CD4-positive, alpha-beta T cell treated with Interleukin-15 for 4 hours (primary cell): ENCODE measurements at regions not wholly inside any gene's neighbourhood (a gene's known extent, or its start where the extent isn't known, plus 50 kb on each side); places are given as distances from the start of the nearest gene placed in this dataset.
"Not testable (repeated sequence)": the region's sequence is repeated elsewhere in the genome, so short reads cannot be mapped to it uniquely, and the experiment has no call there.

Experiments used
- DNase-seq: peaks from one replicate; pipeline ENCODE4 v3.0.0-alpha.2; 2020; ENCODE audit warnings: low spot score

DNA sequence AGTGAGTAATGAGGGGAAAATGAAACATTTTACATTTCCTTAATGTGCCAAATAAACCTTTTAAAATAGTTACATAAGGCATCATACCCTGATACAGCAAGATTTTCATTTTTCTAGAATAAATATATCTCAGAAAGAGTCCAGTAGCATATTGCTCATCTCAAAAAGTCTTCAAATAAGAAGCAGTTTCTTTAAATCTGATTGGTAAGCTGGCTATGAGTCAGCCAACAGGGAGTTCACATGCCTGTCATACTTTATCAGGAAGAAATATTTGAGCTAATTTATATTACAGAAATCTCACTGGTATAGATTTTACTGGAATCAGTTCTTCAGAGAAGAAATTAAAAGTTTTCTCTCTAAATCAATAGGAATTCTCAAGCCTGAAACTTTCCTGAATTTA, 258.1 kb downstream of the C11orf87 start:
- no peak for DNase-seq

DNA sequence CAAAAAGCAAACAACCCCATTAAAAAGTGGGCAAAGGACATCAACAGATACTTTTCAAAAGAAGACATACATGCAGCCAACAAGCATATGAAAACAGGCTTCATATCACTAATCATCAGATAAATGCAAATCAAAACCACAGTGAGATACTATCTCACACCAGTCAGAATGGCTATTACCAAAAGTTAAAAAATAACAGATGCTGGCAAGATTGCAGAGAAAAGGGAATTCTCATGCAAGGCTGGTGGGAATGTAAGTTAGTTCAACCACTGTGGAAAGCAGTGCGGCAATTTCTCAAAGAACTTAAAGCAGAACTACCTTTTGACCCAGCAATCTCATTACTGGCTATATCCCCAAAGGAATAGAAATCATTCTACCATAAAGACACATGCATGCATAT, 260.8 kb downstream of the C11orf87 start:
- DNase-seq = not testable (repeated sequence)

DNA sequence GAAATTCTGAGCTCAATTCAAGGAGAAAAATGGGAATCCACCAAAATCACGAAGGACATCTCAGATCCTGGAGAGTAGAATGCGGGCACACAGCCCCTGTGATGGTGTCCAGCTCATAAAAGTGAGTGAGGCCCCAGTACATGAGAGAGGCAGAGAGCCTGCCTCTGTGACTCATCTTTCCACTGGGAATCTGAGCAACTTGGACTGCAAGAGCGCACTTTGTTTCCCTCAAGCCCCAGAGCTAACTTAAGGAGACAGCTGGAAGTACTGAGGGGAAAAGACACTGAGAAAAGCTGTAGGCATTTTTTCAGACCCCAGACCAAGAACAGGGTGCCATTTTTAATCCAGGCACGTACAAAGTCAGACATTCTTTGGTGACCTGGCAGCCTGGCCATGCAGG, 273.7 kb downstream of the C11orf87 start:
- no peak for DNase-seq

DNA sequence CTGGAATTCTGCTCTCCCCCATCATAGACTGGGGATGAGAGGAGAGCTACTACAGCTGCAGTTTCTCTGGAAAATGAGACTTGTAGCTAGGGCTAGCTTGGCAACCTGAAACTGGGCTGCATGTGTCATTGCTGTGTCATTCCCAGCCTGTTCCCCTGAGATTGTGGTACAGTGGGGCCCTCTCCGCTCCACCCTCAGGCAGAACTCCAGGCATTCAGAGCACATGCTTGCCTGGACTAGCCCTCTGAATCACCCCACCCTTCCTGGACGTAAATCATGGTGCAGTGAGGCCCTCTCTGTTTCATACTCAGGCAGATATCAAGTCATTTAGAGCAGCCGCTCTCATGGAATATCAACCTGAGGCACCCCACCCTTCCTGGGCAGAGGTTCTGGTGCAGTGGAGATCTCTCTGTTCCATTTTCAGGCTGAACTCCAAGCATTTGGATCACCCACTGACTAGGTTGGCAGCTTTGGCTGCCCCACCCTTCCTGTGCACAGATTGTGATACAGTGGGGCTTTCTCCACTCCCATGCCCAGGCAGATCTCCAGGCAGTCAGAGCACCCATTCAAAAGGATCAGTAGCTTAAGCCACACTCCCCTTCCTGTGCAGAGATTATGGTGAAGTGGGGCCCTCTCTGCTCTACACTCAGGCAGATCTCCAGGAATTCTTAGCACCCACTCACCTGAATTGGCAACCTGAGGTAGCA, 274.4 kb downstream of the C11orf87 start:
- no peak for DNase-seq

DNA sequence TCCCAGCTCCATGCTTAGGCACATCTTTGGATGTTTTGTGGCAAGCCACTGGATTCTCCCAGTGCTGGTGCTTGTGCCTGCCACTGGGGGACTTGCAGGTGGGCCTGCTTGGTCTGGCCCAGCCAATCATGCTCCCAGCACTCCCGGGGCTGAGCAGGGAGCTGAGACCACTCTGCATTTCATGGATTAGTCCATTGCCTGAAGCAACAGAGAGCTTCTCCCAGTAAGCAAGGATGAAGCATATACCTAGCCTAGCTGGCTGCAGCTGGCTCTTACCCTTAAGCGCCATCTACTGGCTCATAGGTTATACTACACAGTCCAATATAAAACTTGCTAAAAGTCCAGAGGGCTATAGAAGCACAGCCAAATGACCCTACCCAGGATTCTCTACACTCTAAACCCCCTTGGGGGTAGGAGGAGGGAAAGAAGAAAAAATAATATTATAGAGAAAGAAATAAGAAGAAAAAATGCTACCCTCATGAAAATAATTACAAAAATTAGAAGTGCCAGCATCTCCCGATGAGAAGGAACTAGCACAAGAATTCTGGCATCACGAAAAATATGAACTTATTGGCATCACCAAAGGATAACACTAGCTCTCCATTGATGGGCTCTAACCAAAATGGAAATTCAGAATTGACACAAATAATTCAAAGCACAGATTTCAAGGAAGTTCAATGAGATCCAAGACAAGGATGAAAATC, 275.3 kb downstream of the C11orf87 start:
- no peak for DNase-seq

DNA sequence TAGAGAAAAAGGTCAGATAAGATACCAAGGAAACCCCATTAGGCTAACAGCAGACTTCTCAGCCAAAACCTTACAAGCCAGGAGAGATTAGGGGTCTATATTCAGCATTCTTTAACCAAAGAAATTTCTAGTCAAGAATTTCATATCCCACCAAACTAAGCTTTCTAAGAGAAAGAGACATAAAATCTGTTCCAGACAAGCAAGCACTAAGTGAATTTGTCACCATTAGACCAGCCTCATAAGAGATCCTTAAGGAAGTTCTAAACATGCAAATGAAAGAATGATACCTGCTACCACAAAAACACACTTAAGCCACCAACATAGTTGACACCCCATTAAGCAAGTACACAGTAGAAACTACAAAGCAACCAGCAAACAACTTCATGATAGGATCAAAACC, 276.2 kb downstream of the C11orf87 start:
- no peak for DNase-seq

DNA sequence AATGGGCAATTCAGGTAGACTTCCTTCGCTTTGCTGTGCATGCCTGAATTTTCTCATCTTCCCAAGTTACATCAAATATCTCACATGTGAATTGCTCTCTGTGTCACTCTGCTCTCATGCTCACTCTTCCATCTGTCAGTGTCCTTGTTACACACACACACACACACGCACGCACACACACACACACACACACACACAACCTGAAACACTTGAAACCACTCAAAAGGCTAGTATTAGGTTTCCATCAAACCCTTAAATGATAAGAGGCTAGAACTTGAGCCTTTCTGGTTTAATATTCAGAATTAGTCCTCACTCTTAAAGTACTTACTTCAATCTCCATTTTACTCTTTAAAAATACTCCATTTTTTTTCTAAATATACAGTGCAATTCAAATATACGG, 282.4 kb downstream of the C11orf87 start:
- no peak for DNase-seq

DNA sequence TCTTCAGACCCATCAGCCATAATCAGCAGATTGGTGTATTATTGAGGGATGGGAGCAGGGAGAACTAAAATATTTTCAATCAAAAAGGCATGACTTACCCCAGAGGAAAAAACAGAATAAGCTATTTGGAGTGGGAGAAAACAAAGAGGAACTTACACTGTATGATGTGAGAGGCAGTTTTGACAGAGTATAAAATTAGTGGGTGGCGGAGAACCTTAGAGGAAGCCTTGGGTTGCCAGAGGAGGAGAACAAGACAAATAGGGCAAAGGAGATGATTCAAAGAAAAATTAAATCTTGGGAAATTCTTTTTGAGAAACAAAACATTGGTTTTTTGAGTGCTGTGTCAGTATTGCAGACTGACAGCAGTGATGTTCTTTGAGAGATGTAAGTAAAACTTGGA, 285.0 kb downstream of the C11orf87 start:
- no peak for DNase-seq

DNA sequence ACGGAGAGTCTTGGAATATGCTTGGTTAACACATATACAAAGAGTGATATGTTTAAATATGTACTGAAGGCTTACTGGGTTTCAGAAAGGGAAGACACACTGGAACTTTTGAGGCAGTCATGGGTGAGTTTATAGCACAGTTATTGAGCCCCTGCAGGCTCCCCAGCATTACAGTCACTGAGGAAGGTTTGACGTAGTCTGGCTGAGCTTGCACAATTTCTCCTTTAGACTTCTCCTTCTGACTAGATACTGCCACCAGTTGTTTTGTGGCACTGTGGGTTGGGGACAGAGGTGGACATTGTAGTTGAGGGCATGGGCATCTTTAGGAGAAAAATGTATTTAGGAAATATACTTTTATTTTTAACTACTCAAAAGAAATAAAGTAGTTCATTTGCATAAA, 285.4 kb downstream of the C11orf87 start:
- DNase-seq = no peak

DNA sequence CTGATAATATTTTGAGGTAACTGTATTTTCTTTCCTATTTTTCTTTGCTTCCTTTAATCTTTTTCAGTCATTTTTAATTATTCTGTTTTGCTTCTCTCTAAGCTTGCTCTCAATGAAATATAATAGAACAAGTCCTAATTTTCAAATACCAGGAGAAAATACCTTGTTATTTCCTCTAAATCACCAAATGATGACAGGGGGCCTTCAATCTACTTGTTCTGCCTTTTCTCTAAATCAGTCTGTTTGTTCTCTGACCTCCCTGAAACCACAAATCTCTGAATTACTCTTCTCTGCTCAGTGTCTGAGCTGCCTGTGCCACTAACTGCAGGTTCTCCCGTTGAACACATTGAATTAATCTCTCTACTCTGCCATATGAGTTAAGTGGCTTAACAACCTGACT, 286.2 kb downstream of the C11orf87 start:
- DNase-seq = no peak

DNA sequence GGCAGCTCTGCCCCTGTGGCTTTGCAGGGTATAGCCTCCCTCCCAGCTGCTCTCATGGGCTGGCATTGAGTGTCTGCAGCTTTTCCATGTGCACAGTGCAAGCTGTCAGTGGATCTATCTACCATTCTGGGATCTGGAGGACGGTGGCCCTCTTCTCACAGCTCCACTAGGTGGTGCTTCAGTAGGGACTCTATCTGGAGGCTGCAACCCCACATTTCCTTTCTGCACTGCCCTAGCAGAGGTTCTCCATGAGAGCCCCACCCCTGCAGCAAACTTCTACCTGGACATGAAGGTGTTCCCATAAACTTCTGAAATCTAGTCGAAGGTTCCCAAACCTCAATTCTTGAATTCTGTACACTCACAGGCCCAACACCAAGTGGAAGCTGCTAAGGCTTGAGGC, 292.5 kb downstream of the C11orf87 start:
- DNase-seq = not testable (repeated sequence)

DNA sequence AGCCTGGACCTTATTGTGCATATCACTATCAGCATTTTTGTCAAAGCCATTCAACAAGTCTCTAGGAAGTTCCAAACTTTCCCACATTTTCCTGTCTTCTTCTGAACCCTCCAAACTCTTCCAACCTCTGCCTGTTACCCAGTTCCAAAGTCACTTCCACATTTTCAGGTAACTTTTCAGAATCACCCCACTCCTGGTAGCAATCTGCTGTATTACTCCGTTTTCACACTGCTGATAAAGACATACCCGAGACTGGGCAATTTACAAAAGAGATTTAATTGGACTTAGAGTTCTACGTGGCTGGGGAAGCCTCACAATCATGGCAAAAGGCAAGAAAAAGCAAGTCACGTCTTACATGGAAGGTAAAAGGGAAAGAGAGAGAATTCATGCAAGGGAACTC, 293.4 kb downstream of the C11orf87 start:
- not testable (repeated sequence) for DNase-seq

DNA sequence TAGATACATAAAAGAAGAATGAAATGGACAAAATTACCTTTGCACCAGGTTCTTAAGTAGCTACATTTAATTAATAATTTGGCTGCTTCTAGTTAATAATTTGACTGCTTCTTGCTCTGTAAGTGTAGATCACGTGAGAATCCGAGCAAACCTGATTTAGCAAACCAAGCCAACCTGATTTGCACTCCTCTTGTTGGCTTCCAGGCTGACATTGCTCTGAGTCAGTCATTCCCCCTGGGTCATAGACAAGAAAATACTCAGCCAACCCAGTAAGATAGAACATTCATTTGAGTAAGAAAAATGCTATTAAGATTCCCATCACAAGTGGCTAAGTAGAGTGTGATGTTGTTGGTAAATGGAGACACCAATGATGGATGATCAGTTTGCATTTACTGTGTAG, 304.1 kb downstream of the C11orf87 start:
- DNase-seq = no peak

DNA sequence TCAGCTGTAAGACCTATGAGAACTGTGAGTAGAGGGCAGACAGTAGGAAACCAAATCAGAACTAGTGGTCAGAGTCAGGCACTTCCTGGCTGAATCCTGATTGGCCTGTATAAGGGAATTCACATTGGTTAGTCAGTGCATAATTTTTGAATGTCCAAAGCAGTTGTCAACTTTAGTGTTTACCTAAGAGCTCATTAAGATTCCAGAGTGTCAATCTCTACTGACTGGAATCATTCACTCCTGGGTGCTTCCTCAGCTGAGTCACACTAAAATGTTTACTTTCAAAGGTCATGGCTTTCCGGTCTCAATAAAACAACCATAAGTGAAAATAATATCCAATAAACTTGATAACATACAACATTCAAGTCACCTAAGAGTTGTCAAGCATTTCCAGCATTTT, 306.1 kb downstream of the C11orf87 start:
- no peak for DNase-seq

DNA sequence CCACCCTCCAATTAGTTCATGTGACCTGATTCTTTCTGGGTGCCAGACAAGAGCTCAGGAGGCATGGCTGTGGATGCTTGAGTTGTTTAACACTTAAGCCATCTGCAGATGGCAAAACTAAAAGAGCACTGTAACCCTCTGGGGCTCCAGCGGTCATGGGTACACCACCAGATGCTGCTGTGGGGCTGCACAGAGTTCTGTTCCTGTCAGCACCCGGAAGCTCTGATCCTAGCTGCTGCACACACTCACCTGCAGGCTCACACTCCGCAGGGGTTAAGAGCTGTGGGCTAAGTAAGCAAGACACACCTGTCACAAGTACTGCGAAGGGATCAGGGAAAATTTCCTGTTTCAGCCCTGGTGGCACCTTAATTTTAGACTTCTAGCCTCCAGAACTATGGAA, 307.8 kb downstream of the C11orf87 start:
- DNase-seq = no peak

DNA sequence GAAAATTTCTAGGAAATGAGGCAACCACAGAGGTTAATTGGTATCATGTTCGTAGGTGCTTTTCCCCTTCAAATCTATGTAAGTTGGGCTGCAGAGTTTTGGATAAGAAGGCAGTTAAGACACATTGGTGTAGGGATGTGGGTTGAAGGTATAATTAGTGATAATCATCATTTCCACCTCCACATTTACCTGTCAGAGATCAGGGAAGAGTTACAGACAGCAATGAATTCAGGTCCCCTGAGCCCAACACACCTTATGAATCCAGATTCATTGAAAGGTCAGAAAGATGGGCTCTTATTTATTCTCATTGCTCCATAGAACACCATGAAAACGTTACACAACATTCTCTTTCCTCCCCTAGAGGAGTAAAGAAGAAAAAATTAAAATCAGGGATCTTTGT, 308.7 kb downstream of the C11orf87 start:
- DNase-seq = no peak

DNA sequence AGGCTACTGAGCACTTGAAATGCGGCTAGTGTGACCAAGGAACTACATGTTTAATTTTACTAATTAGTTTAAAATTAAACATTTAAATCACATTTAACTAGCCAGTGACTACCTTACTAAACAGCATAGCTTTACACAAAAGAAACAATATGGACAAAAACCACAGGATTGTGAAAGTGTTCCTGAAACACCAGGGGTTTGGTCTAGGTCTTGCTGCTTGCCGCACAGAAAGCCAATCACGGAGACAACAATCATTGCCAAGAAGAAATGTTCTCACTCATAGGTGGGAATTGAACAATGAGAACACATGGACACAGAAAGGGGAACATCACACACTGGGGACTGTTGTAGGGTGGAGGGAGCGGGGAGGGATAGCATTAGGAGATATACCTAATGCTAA, 309.5 kb downstream of the C11orf87 start:
- DNase-seq = no peak

DNA sequence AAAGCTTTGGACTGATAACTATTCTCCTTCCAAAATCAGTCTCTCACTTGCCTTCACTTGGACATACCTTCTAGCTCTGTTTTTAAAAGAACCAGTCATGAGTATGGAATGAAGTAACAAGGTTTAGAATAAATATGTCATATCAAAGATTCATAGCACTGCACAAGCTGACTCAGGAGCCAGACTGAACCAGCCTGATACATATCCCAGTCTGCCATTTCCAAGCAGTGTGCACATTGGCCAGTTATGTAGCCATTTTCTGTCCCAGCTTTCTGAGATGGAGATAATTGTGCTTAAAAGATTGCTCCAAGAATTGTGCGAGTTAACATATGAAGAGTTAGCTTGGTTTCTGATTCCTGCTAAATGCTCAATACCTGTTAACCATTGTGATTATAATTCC, 311.3 kb downstream of the C11orf87 start:
- DNase-seq = no peak

DNA sequence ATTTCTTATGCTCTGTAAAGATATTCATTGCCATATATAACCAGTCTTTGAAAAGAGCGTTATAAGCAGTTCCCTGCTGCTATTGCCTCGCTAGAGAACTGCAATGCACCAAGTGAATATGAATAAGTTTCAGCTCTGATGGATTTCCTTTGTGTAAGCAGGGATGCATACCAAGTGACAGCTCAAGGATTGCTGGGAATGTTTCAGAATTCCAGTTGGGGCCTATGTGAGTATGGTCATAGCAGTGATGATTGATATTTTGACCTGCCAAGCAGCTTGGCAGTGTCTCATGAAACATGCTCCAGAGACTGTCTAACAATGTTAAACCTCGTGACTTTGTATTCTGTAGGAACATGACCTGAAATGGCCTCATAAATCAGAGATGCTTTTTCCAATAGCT, 312.6 kb downstream of the C11orf87 start:
- DNase-seq = no peak

DNA sequence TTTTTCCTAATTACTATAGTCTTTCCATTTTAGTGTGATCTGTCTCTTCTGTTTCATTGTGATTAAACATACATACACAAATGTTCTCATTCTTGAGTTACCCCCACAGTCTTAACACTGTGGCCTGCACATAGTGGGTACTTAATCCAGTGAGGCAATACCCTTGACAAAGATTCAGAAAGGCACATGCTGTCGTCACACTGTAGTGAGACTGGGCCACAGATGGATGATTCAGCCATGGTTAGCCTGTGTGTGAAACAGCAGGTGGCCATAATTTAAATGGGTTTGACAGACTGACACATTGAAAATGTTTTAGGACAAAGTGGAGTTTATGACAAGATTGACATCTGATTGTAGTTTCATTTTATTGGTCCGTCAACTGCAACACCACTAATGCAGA, 313.1 kb downstream of the C11orf87 start:
- DNase-seq = no peak

DNA sequence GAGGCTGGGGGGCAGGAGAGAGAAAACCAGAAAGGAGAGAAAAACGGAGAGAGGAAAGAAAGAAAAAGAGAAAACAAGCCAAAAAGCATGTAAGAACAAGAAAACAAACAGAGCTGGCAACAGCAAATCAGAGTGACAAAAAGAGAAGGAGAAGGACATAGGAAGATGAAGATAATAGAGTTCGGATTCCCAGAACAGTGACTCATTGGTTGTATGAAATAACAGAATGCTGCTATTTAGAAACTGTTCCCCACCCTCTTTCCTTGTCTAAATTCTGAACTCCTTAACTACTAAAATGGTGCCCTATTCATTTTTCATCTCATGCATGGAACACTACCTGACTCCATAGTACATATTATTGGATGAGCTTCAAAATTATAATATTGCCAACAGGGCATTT, 317.4 kb downstream of the C11orf87 start:
- DNase-seq = no peak

DNA sequence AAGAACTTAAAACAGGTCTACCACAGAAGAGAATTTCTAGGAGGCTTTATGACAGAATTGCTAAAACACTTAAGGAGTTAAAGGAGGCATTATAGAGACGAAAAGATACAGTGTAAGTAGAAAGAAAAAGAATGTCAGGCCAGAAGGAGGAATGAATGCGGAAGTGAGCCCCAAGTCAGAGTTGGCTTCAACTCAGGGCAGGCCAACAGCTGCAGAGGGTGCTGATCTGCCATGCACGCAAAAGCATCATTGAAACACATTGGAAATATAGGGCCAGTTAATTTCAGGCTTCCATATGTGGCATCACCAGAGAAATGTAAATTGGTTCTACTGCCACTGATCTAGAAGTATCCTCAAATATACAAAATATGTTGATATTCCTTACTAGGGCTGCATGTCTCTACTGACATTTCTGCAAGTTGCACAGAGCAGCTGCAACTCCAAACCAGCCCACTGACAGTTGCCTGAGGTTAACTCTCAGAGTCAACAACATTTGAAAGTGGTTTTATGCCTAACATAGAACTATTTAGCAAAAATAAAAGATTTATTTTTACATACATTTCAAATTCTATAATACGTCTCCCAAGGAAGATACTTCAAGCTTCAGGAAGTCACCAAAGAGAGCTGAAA, 324.1 kb downstream of the C11orf87 start:
- DNase-seq = no peak

DNA sequence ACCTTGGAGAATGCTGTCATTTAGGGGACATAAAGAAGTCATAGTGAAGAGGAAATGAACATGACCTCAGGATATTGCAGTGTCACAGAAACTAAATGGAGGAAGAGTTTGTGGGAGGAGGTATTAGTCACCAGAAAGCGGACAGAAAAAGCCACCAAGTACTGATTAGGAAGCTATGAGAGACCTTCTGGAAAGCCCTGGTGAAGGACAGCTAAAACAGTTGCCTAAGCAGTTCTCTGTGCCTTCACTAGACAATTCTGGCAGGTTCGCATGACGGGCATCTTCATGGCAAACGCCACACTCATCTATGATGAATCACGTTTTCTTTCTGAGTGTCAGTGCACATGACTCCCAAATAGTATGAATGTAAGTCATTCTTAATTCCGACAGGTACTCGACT, 325.8 kb downstream of the C11orf87 start:
- no peak for DNase-seq

DNA sequence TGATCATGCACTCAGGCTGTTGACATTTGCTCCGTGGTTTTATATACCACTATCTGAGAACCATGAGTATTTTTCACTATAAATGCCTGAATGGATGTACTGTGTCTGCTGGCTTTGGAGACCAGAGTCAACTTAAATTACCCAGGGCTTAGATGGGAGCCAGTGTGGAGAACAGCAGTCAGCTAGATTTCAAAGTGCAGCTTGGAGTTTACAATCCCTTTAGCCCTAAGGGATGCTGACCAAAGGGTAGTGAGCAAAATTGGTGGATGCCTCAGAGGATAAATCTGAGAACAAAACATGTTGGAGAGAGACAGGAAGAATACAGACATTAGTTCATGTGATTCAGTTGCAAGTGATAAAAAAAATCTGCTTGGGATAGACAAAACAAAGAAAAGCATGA, 327.5 kb downstream of the C11orf87 start:
- DNase-seq = no peak
